HepG2 (cell line): ENCODE measurements at regions not wholly inside any gene's neighbourhood (a gene's known extent, or its start where the extent isn't known, plus 50 kb on each side); places are given as distances from the start of the nearest gene placed in this dataset.

Experiments used
- ATAC-seq: fragments of 200-7000 bp; cut with Tn5 transposase; 3 replicates; pipeline ENCODE4 v1.9.1; 2020; ENCODE audit warnings: mild to moderate bottlenecking, moderate library complexity
- BruUV-seq: library from RNA; stranded (reverse); fragments of 400-500 nt; replicated peaks from 2 replicates; lab custom pipeline; 2021; lab: Mats Ljungman, UMichigan
- CTCF ChIA-PET: fragments of 300-600 bp; formaldehyde crosslinking; extraction: SDS; loops from one replicate; lab custom pipeline; 2021; ENCODE audit warnings: low total read pairs, inconsistent platforms, low intra/inter-chr PET ratio; lab: Yijun Ruan, JAX
- POLR2A ChIA-PET: fragments of 350-600 bp; sonication (Branson Sonifier 250); formaldehyde crosslinking; loops from one replicate; lab custom pipeline; 2020; ENCODE audit warnings: antibody characterized with exemption, inconsistent platforms; lab: Yijun Ruan, JAX
- DNase-seq: peaks from one replicate; pipeline ENCODE4 v3.0.0-alpha.2; 2015; ENCODE audit warnings: low spot score
- FAIRE-seq: peaks from 3 replicates; lab custom pipeline; 2011; peaks lifted over from hg19 to GRCh38; lab: Jason Lieb, UNC
- H2AFZ ChIP-seq: one replicate; pipeline ENCODE4 v1.6.1; 2011; ENCODE audit warnings: low read length, inconsistent platforms
- H3K27ac ChIP-seq: fragments of 300-600 bp; 3 replicates; pipeline ENCODE4 v1.8.0; 2011; ENCODE audit warnings: mixed run types, mild to moderate bottlenecking, mixed read lengths, low read length, inconsistent platforms; ENCODE audit not compliant: insufficient read depth; ENCODE audit errors: extremely low read length
- H3K27me3 ChIP-seq, 2 experiments: fragments of 200-600 bp in 1 of 2; 2 replicates in 1 of 2; 3 replicates in 1 of 2; pipeline versions ENCODE4 v1.6.0 to v1.8.0; 2011; ENCODE audit warnings: low read length in 2 of 2, mild to moderate bottlenecking in 2 of 2, moderate library complexity in 2 of 2, inconsistent platforms in 1 of 2; ENCODE audit not compliant: insufficient read depth in 2 of 2, control insufficient read depth in 1 of 2
- H3K36me3 ChIP-seq, 2 experiments: fragments of 200-600 bp in 1 of 2; replicated peaks in 1 of 2; 2 replicates in 1 of 2; 3 replicates in 1 of 2; pipeline versions ENCODE4 v1.5.1 to v1.8.0; 2011; ENCODE audit warnings: low read length in 2 of 2, inconsistent platforms in 1 of 2; ENCODE audit not compliant: insufficient read depth in 2 of 2, control insufficient read depth in 1 of 2
- H3K4me1 ChIP-seq: 2 replicates; pipeline ENCODE4 v1.5.1; 2012; ENCODE audit warnings: low read length, inconsistent platforms; ENCODE audit not compliant: insufficient read depth
- H3K4me2 ChIP-seq: 2 replicates; pipeline ENCODE4 v1.6.0; 2011; ENCODE audit warnings: low read depth, low read length, inconsistent platforms
- H3K4me3 ChIP-seq, 3 experiments: fragments of 200-600 bp in 1 of 3; sonication (generic), shearing (Covaris generic) in 1 of 3; replicated peaks in 1 of 3; 2 replicates each; pipeline ENCODE4 v1.5.1; 2011 to 2016; ENCODE audit warnings: low read length in 3 of 3, inconsistent platforms in 2 of 3, low read depth in 2 of 3, mild to moderate bottlenecking in 2 of 3, control low read depth in 1 of 3, mixed read lengths in 1 of 3; ENCODE audit not compliant: insufficient read depth in 1 of 3
- H3K79me2 ChIP-seq: one replicate; pipeline ENCODE4 v1.6.1; 2011; ENCODE audit warnings: low read length, inconsistent platforms; ENCODE audit not compliant: insufficient read depth
- H3K9ac ChIP-seq: 2 replicates; pipeline ENCODE4 v1.6.0; 2011; ENCODE audit warnings: mild to moderate bottlenecking, low read depth, low read length, inconsistent platforms; ENCODE audit not compliant: insufficient read depth
- H3K9me3 ChIP-seq: 2 replicates; pipeline ENCODE4 v1.5.1; 2012; ENCODE audit warnings: mild to moderate bottlenecking, low read length
- H4K20me1 ChIP-seq: 2 replicates; pipeline ENCODE4 v1.6.0; 2011; ENCODE audit warnings: inconsistent platforms, mild to moderate bottlenecking, low read length, moderate library complexity; ENCODE audit not compliant: insufficient read depth
- CENPX ChIP-seq: sonication (generic); formaldehyde crosslinking; IDR thresholded peaks from 2 replicates; pipeline ENCODE4 v1.9.0; 2021; ENCODE audit warnings: mild to moderate bottlenecking, missing genetic modification reagents, moderate library complexity
- CHCHD3 ChIP-seq: sonication (generic); formaldehyde crosslinking; IDR thresholded peaks from 2 replicates; pipeline ENCODE4 v1.8.0; 2022; ENCODE audit warnings: mild to moderate bottlenecking, missing genetic modification reagents, moderate library complexity
- FOXK2 ChIP-seq: fragments of 450-650 bp; IDR thresholded peaks from 2 replicates; pipeline ENCODE4 v1.6.1; 2016
- FOXO1 ChIP-seq: sonication (generic); formaldehyde crosslinking; IDR thresholded peaks from 2 replicates; pipeline ENCODE4 v1.4.0; 2020; ENCODE audit warnings: missing genetic modification reagents
- HBP1 ChIP-seq: IDR thresholded peaks from 2 replicates; pipeline ENCODE4 v1.6.1; 2016; ENCODE audit warnings: low read depth, control low read depth
- KMT2B ChIP-seq: IDR thresholded peaks from 2 replicates; pipeline ENCODE4 v1.6.1; 2016; ENCODE audit warnings: missing genetic modification reagents, missing compliant biosample characterization
- MXD4 ChIP-seq: IDR thresholded peaks from 2 replicates; pipeline ENCODE4 v1.6.1; 2016; ENCODE audit warnings: mild to moderate bottlenecking, missing biosample characterization, missing genetic modification reagents
- SAFB2 ChIP-seq: sonication (generic); formaldehyde crosslinking; IDR thresholded peaks from 2 replicates; pipeline ENCODE4 v1.5.1; 2020; ENCODE audit warnings: missing genetic modification reagents, low read depth, mild to moderate bottlenecking, borderline replicate concordance
- SNRNP70 ChIP-seq: fragments of 200-400 bp; formaldehyde crosslinking; IDR thresholded peaks from 2 replicates; pipeline ENCODE4 v1.6.1; 2017; ENCODE audit warnings: mild to moderate bottlenecking, low read depth, low read length, moderate library complexity
- SP4 ChIP-seq: sonication (generic); formaldehyde crosslinking; IDR thresholded peaks from 2 replicates; pipeline ENCODE4 v1.8.1; 2023; ENCODE audit warnings: mild to moderate bottlenecking, missing genetic modification reagents
- TRIM22 ChIP-seq: fragments of 450-650 bp; IDR thresholded peaks from 2 replicates; pipeline ENCODE4 v1.6.1; 2017
- ZBTB38 ChIP-seq: sonication (generic); formaldehyde crosslinking; IDR thresholded peaks from 2 replicates; pipeline ENCODE4 v1.5.1; 2020; ENCODE audit warnings: mild to moderate bottlenecking, missing genetic modification reagents
- ZNF205 ChIP-seq: IDR thresholded peaks from 2 replicates; pipeline ENCODE4 v1.6.1; 2018; ENCODE audit warnings: missing biosample characterization, missing genetic modification reagents
- ZNF207 ChIP-seq: fragments of 450-650 bp; IDR thresholded peaks from 2 replicates; pipeline ENCODE4 v1.6.1; 2016; ENCODE audit warnings: antibody characterized with exemption, borderline replicate concordance
- ZNF34 ChIP-seq: sonication (generic); formaldehyde crosslinking; IDR thresholded peaks from 2 replicates; pipeline ENCODE4 v1.4.0; 2020; ENCODE audit warnings: mild to moderate bottlenecking, missing genetic modification reagents, borderline replicate concordance
- WGBS: methylation state at CpG from one replicate; pipeline ENCODE4 v1.1.6; 2017; ENCODE audit warnings: low lambda C conversion rate; 5-methylcytosine and 5-hydroxymethylcytosine counted together
- in situ Hi-C: cut with HindIII; loops from 2 replicates; pipeline ENCODE4 v1.10.0; 2017; ENCODE audit warnings: low pct_unique_long_range_greater_than_20kb; ENCODE audit not compliant: extremely low pct_ligation_motif_present
- intact Hi-C: fragments of 100-400 bp; cut with micrococcal nuclease; formaldehyde crosslinking; loops from one replicate; pipeline ENCODE4 v1.10.0; 2022; ENCODE audit not compliant: unreplicated experiment

- intact Hi-C loops (no loop called here), in situ Hi-C loops (no loop called here)
- no TSS peak for BruUV-seq
- H3K79me2 ChIP-seq = no peaks in the 10 kb centered on the region
- DNase-seq = no peak
- FAIRE-seq = no peak
- no peaks in the 10 kb centered on the region for H3K4me1 ChIP-seq
- no peaks in the 10 kb centered on the region for H3K9me3 ChIP-seq
- H3K27ac ChIP-seq = no peak overlapping the region
- POLR2A ChIA-PET = no interaction called here
- CTCF ChIA-PET = no interaction called here
- H3K9ac ChIP-seq = no peak overlapping the region
- no peak for ATAC-seq
- no peak overlapping the region for H3K4me3 ChIP-seq
- no peak overlapping the region for H2AFZ ChIP-seq
- H4K20me1 ChIP-seq = no peaks in the 10 kb centered on the region
- no peaks in the 10 kb centered on the region for H3K27me3 ChIP-seq
- no peak overlapping the region for H3K4me2 ChIP-seq
- TF ChIP-seq MXD4 (CRISPR knock-in tag) (no peak), TRIM22 (no peak), CHCHD3 (CRISPR knock-in tag) (no peak), SP4 (no peak), ZNF207 (no peak), FOXK2 (no peak), CENPX (CRISPR knock-in tag) (no peak), ZNF205 (no peak), KMT2B (CRISPR knock-in tag) (no peak), SAFB2 (CRISPR knock-in tag) (no peak)
- H3K36me3 ChIP-seq = no peaks in the 10 kb centered on the region
Observed at GRCh38 chr3:106768941-106769480, 608.2 kb upstream of the CCDC54 start.

- 0% methylated on average over 1 of the region's 1 CpG for WGBS
- intact Hi-C loops = no loop called here
- in situ Hi-C loops = no loop called here
Observed at GRCh38 chr3:106773795-106774194, 603.4 kb upstream of the CCDC54 start.

More at GRCh38 chr3:106773795-106774194, 603.4 kb upstream of the CCDC54 start:
- Histone ChIP-seq H3K27ac (no peak overlapping the region), H3K79me2 (no peaks in the 10 kb centered on the region), H3K9ac (no peak overlapping the region), H3K4me3 (no peak overlapping the region), H3K27me3 (no peaks in the 10 kb centered on the region; a peak in 1 of 5 replicates), H2AFZ (no peak overlapping the region), H3K4me2 (no peak overlapping the region), H4K20me1 (no peaks in the 10 kb centered on the region), H3K4me1 (no peaks in the 10 kb centered on the region), H3K9me3 (no peaks in the 10 kb centered on the region), H3K36me3 (no peaks in the 10 kb centered on the region)
- ChIA-PET POLR2A (no interaction called here), CTCF (no interaction called here)
- no peak for TF ChIP-seq ZBTB38
- TF ChIP-seq SNRNP70 = no peak
- no peak for TF ChIP-seq ZNF34 (CRISPR knock-in tag)
- no peak for TF ChIP-seq HBP1
- TF ChIP-seq FOXO1 (CRISPR knock-in tag) = no peak
- no TSS peak for BruUV-seq
- FAIRE-seq (no peak), DNase-seq (no peak), ATAC-seq (no peak)
